Endothelial cell (in vitro differentiated cells): ENCODE measurements at regions not wholly inside any gene's neighbourhood (a gene's known extent, or its start where the extent isn't known, plus 50 kb on each side); places are given as distances from the start of the nearest gene placed in this dataset.
"Not testable (repeated sequence)": the region's sequence is repeated elsewhere in the genome, so short reads cannot be mapped to it uniquely, and the experiment has no call there.

Source experiments
- DNase-seq: peaks from one replicate; pipeline ENCODE4 v3.0.0; 2021; ENCODE audit warnings: low spot score
- H3K27ac Mint-ChIP-seq: one replicate; pipeline ENCODE4 v1.8.0; 2021; ENCODE audit warnings: mixed read lengths, inconsistent platforms; ENCODE audit not compliant: unreplicated experiment
- H3K27me3 Mint-ChIP-seq: one replicate; pipeline ENCODE4 v1.8.0; 2021; ENCODE audit warnings: mild to moderate bottlenecking, moderate library complexity, mixed read lengths, inconsistent platforms; ENCODE audit not compliant: unreplicated experiment
- H3K36me3 Mint-ChIP-seq: one replicate; pipeline ENCODE4 v1.8.0; 2021; ENCODE audit warnings: mild to moderate bottlenecking, low read depth, mixed read lengths, inconsistent platforms; ENCODE audit not compliant: unreplicated experiment
- H3K4me1 Mint-ChIP-seq: one replicate; pipeline ENCODE4 v1.8.0; 2021; ENCODE audit warnings: mild to moderate bottlenecking, mixed read lengths, inconsistent platforms; ENCODE audit not compliant: unreplicated experiment
- H3K4me3 Mint-ChIP-seq: one replicate; pipeline ENCODE4 v1.8.0; 2021; ENCODE audit warnings: mild to moderate bottlenecking, mixed read lengths, inconsistent platforms; ENCODE audit not compliant: unreplicated experiment
- H3K9me3 Mint-ChIP-seq: one replicate; pipeline ENCODE4 v1.8.0; 2021; ENCODE audit warnings: mixed read lengths, inconsistent platforms; ENCODE audit not compliant: unreplicated experiment
- CTCF ChIP-seq: fragments of 200-600 bp; sonication (generic); IDR thresholded peaks from one replicate; pipeline ENCODE4 v1.5.0; 2021; ENCODE audit warnings: antibody characterized with exemption; ENCODE audit not compliant: unreplicated experiment

GRCh38 chr5:176134529-176135223, 103.5 kb upstream of the SIMC1 start:
- peaks cover 10% of the 10 kb centered on the region for H3K4me1 Mint-ChIP-seq

GRCh38 chr5:176140138-176140537, 98.1 kb upstream of the SIMC1 start:
- H3K4me1 Mint-ChIP-seq, H3K9me3 Mint-ChIP-seq, H3K27me3 Mint-ChIP-seq, H3K27ac Mint-ChIP-seq, DNase-seq, H3K36me3 Mint-ChIP-seq, H3K4me3 Mint-ChIP-seq: not testable (repeated sequence)

More at GRCh38 chr5:176134529-176135223, 103.5 kb upstream of the SIMC1 start:
- no peaks in the 10 kb centered on the region for H3K9me3 Mint-ChIP-seq
- no peak overlapping the region for H3K4me3 Mint-ChIP-seq
- no peak for TF ChIP-seq CTCF
- H3K27me3 Mint-ChIP-seq: peaks cover 8% of the 10 kb centered on the region
- no peak overlapping the region for H3K27ac Mint-ChIP-seq
- DNase-seq: no peak
- peaks cover 3% of the 10 kb centered on the region for H3K36me3 Mint-ChIP-seq

GRCh38 chr5:176144508-176144907, 93.7 kb upstream of the SIMC1 start:
- no peak overlapping the region for H3K4me3 Mint-ChIP-seq
- no peaks in the 10 kb centered on the region for H3K36me3 Mint-ChIP-seq
- peaks cover 1% of the 10 kb centered on the region for H3K27me3 Mint-ChIP-seq
- H3K9me3 Mint-ChIP-seq: no peaks in the 10 kb centered on the region
- DNase-seq: no peak
- TF ChIP-seq CTCF: no peak
- no peak overlapping the region for H3K27ac Mint-ChIP-seq
- no peaks in the 10 kb centered on the region for H3K4me1 Mint-ChIP-seq

GRCh38 chr5:176149948-176150347, 88.3 kb upstream of the SIMC1 start:
- H3K4me3 Mint-ChIP-seq, DNase-seq, H3K36me3 Mint-ChIP-seq, H3K27me3 Mint-ChIP-seq, H3K9me3 Mint-ChIP-seq, H3K4me1 Mint-ChIP-seq, H3K27ac Mint-ChIP-seq: not testable (repeated sequence)

- Mint-ChIP-seq H3K9me3 (no peaks in the 10 kb centered on the region), H3K27me3 (peaks cover 2% of the 10 kb centered on the region), H3K27ac (no peak overlapping the region), H3K4me1 (peaks cover 3% of the 10 kb centered on the region), H3K36me3 (no peaks in the 10 kb centered on the region), H3K4me3 (no peak overlapping the region)
- TF ChIP-seq CTCF: no peak
- no peak for DNase-seq
Measured at GRCh38 chr5:176151281-176151680, 86.9 kb upstream of the SIMC1 start.

- Mint-ChIP-seq H3K27ac (no peak overlapping the region), H3K4me1 (peaks cover 3% of the 10 kb centered on the region), H3K9me3 (no peaks in the 10 kb centered on the region), H3K36me3 (no peaks in the 10 kb centered on the region), H3K4me3 (no peak overlapping the region), H3K27me3 (peaks cover 2% of the 10 kb centered on the region)
- TF ChIP-seq CTCF: no peak
- DNase-seq: no peak
Measured at GRCh38 chr5:176152191-176152929, 85.9 kb upstream of the SIMC1 start.
